Activated CD8-positive, alpha-beta T cell treated with anti-CD3 and anti-CD28 coated beads for 36 hours (primary cell): ENCODE measurements at regions not wholly inside any gene's neighbourhood (a gene's known extent, or its start where the extent isn't known, plus 50 kb on each side); places are given as distances from the start of the nearest gene placed in this dataset.

Experiments used
- ATAC-seq: fragments of 200-7000 bp; cut with Tn5 transposase; one replicate; pipeline ENCODE4 v1.10.0; 2021; ENCODE audit warnings: mild to moderate bottlenecking, moderate library complexity
- CTCF ChIA-PET: fragments of 350-600 bp; sonication (Branson Sonifier 250); formaldehyde crosslinking; loops from one replicate; lab custom pipeline; 2021; ENCODE audit warnings: antibody characterized with exemption; lab: Charles Lee
- POLR2A ChIA-PET: fragments of 350-600 bp; sonication (Branson Sonifier 250); formaldehyde crosslinking; loops from one replicate; lab custom pipeline; 2021; ENCODE audit warnings: antibody characterized with exemption; lab: Charles Lee
- DNase-seq: peaks from one replicate; pipeline ENCODE4 v3.0.0-alpha.2; 2020
- H3K27ac Mint-ChIP-seq: one replicate; pipeline ENCODE4 v1.8.0; 2021; ENCODE audit warnings: mild to moderate bottlenecking, mixed read lengths
- H3K27me3 Mint-ChIP-seq: one replicate; pipeline ENCODE4 v1.8.0; 2021; ENCODE audit warnings: mixed read lengths
- H3K36me3 Mint-ChIP-seq: one replicate; pipeline ENCODE4 v1.8.0; 2021; ENCODE audit warnings: low read depth, mixed read lengths
- H3K4me1 Mint-ChIP-seq: one replicate; pipeline ENCODE4 v1.8.0; 2021; ENCODE audit warnings: low read depth, mixed read lengths
- H3K4me3 Mint-ChIP-seq: one replicate; pipeline ENCODE4 v1.8.0; 2021; ENCODE audit warnings: mild to moderate bottlenecking, moderate library complexity, mixed read lengths
- H3K9me3 Mint-ChIP-seq: one replicate; pipeline ENCODE4 v1.8.0; 2021; ENCODE audit warnings: mixed read lengths
- intact Hi-C: fragments of 100-400 bp; cut with micrococcal nuclease; formaldehyde crosslinking; loops from one replicate; pipeline ENCODE4 v1.10.0; 2022
- TF ChIP-seq, protein P1 (sequence below): fragments of 200-600 bp; IDR thresholded peaks from one replicate; pipeline ENCODE4 v1.8.0; 2022; ENCODE audit warnings: antibody characterized with exemption, mild to moderate bottlenecking

DNA sequence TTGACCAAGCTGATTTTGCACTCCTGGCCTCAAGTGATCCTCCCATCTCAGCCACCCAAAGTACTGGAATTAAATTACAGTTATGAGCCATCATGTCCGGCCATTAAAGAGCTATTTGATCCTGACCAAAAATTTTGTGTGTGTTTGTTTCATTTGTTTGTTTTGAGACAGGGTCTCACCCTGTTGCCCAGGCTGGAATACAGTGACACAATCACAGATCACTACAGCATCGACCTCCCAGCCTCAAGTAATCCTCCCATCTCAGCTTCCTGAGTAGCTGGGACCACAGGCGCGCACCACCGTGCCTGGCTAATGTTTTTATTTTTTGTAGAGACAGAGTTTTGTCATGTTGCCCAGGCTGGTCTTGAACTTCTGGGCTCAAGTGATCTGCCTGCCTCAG lies 82.9 kb upstream of the RBPJ start:
- ATAC-seq, result no peak
- intact Hi-C loops, result no loop called here
- no peaks in the 10 kb centered on the region for H3K36me3 Mint-ChIP-seq
- peaks cover 8% of the 10 kb centered on the region for H3K4me1 Mint-ChIP-seq
- ChIA-PET POLR2A (interaction anchor here (0.6 to 0.8 kb wide), 2 partner anchors 9 to 109 kb away, joined by 3 to 4 read pairs; no protein-coding TSS in a partner anchor), CTCF (interaction anchor here (1.4 kb wide), 1 partner anchor 155 kb away, joined by 3 read pairs; no protein-coding TSS in a partner anchor)
- DNase-seq, result no peak
- H3K9me3 Mint-ChIP-seq, result peaks cover 1% of the 10 kb centered on the region
- peaks cover 2% of the 10 kb centered on the region for H3K27me3 Mint-ChIP-seq
- H3K27ac Mint-ChIP-seq, result no peak overlapping the region
- no peak overlapping the region for H3K4me3 Mint-ChIP-seq
- TF ChIP-seq, protein P1, sequence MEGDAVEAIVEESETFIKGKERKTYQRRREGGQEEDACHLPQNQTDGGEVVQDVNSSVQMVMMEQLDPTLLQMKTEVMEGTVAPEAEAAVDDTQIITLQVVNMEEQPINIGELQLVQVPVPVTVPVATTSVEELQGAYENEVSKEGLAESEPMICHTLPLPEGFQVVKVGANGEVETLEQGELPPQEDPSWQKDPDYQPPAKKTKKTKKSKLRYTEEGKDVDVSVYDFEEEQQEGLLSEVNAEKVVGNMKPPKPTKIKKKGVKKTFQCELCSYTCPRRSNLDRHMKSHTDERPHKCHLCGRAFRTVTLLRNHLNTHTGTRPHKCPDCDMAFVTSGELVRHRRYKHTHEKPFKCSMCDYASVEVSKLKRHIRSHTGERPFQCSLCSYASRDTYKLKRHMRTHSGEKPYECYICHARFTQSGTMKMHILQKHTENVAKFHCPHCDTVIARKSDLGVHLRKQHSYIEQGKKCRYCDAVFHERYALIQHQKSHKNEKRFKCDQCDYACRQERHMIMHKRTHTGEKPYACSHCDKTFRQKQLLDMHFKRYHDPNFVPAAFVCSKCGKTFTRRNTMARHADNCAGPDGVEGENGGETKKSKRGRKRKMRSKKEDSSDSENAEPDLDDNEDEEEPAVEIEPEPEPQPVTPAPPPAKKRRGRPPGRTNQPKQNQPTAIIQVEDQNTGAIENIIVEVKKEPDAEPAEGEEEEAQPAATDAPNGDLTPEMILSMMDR, result no peak

DNA sequence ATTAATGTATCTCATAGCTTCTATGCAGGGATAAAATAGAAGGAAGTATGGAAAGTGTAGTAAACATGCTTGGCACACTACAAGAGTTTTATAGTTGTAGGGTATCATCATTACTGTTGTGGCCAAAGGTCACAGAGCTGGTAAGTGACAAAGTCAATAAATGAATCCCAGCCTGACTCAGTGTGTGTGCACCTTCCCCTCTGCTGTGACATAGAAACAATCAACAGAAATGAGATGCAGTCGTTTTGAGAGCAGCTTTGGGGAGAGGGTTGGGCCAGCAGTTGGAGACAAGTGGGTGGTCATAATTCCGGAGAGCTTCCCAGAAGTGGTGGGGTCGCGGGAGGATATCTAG lies 82.4 kb upstream of the RBPJ start:
- POLR2A ChIA-PET, result interaction anchor here (0.8 kb wide), 1 partner anchor 9 kb away, joined by 3 read pairs; no protein-coding TSS in a partner anchor
- DNase-seq (no peak), ATAC-seq (no peak)
- Mint-ChIP-seq H3K36me3 (no peaks in the 10 kb centered on the region), H3K9me3 (peaks cover 1% of the 10 kb centered on the region), H3K4me3 (no peak overlapping the region), H3K27me3 (peaks cover 2% of the 10 kb centered on the region), H3K4me1 (peaks cover 6% of the 10 kb centered on the region), H3K27ac (no peak overlapping the region)
- CTCF ChIA-PET, result interaction anchor here (1.4 kb wide), 1 partner anchor 156 kb away, joined by 3 read pairs; no protein-coding TSS in a partner anchor
- TF ChIP-seq, protein P1, result no peak
- intact Hi-C loops, result no loop called here

DNA sequence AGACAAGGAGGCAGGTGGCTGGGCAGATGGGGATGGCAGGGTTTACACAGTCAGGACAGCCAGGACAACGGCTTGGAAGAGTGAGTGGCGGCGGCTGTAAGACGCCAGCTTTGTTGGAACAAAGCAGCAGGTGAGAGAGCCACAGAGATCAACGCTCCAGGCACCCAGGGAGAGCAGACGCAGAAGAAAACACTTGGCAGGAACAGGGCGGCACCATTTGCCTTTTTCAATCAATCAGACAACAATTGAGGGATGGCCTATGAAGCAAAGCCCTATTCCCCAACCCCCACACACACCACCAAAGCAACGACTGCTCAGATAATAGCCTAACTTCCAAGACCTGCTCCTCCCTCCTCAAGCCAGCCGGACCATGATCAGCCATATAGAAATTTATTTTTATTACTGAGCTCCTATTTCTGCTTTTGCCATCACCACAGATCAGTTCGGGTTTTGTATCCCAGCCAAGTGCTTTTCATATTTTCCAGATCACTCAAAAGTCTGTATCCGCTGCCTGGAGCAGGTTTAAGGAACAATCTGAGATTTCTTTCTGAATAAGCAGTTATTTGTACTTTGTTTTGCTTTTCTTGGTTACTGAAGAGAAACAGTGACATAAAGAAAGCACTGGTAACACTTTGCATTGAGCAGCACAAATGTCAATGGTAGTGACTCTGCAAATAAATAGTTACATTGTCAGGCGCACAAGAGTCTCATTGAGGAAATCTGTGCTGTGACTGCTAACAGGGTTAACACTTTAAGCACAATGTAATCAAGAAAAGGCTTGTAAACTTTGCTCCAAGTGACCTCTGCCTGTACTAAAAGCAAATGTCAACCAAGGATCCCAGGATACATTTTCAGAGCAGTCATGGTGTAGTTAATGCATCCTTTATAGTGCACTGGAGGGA lies 81.8 kb upstream of the RBPJ start:
- Mint-ChIP-seq H3K36me3 (no peaks in the 10 kb centered on the region), H3K4me1 (no peaks in the 10 kb centered on the region), H3K27ac (no peak overlapping the region), H3K27me3 (peaks cover 2% of the 10 kb centered on the region), H3K4me3 (no peak overlapping the region), H3K9me3 (peaks cover 1% of the 10 kb centered on the region)
- DNase-seq (no peak), ATAC-seq (no peak)
- POLR2A ChIA-PET, result no interaction called here
- TF ChIP-seq, protein P1, result no peak
- CTCF ChIA-PET, result interaction anchor here (1.4 kb wide), 1 partner anchor 157 kb away, joined by 3 read pairs; no protein-coding TSS in a partner anchor
- intact Hi-C loops, result no loop called here

DNA sequence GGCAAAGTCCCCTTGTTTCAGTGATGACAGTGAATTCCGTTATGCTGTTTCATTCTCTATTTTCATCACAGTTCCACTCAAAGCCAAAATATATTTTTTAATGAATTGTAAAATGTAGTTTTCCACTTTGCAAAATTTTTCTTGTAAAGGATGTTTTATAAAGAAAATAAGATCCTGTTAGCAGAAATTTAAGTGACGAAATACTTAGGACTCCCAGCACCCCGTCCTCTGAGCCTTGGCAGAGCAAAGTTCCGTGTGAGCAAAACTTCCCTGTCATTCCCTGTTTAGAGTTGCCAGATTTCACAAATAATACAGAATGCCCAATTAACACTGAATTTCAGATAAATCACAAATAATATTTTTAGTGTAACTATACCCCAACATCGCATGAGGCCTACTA lies 81.0 kb upstream of the RBPJ start:
- Mint-ChIP-seq H3K9me3 (peaks cover 1% of the 10 kb centered on the region), H3K27me3 (peaks cover 2% of the 10 kb centered on the region), H3K36me3 (no peaks in the 10 kb centered on the region), H3K27ac (no peak overlapping the region), H3K4me3 (no peak overlapping the region), H3K4me1 (no peaks in the 10 kb centered on the region)
- DNase-seq (no peak), ATAC-seq (no peak)
- intact Hi-C loops, result no loop called here
- CTCF ChIA-PET, result no interaction called here
- POLR2A ChIA-PET, result no interaction called here
- TF ChIP-seq, protein P1, result no peak

DNA sequence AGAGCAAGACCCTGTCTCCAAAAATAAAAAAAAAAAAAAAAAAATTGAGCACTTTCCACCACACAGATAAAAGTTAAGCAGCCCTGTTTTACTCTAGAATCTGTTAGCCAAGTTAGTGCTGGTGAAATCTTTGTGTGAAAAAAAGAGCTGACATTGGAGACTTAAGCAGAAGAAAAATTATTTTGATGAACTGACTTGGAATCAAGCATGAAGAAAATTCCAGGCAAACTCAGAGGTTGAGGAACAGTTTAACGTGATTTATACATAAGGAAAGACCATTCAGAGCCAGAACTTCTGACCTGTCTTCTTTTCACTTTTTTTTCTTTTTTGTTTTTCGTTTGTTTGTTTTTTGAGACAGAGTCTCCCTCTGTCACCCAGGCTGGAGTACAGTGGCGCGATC lies 79.6 kb upstream of the RBPJ start:
- Mint-ChIP-seq H3K9me3 (peaks cover under 1% of the 10 kb centered on the region), H3K4me1 (no peaks in the 10 kb centered on the region), H3K36me3 (no peaks in the 10 kb centered on the region), H3K27me3 (peaks cover 2% of the 10 kb centered on the region), H3K27ac (no peak overlapping the region), H3K4me3 (no peak overlapping the region)
- DNase-seq (no peak), ATAC-seq (no peak)
- intact Hi-C loops, result no loop called here
- TF ChIP-seq, protein P1, result no peak
- ChIA-PET POLR2A (no interaction called here), CTCF (no interaction called here)
